Naive thymus-derived CD8-positive, alpha-beta T cell (primary cell): ENCODE measurements at regions not wholly inside any gene's neighbourhood (a gene's known extent, or its start where the extent isn't known, plus 50 kb on each side); places are given as distances from the start of the nearest gene placed in this dataset.
A peak's percentile ranks its signal among the peaks of the same experiment; 100 is the strongest.
"Not testable (repeated sequence)": the region's sequence is repeated elsewhere in the genome, so short reads cannot be mapped to it uniquely, and the experiment has no call there.

Source experiments
- ATAC-seq, 2 donors: fragments of 150-1000 bp; cut with Tn5 transposase in 1 of 2; sonication (Bioruptor Pico), chemical (Tn5 transposase) in 1 of 2; 1 replicate in 1 of 2; 2 replicates in 1 of 2; pipeline ENCODE4 v1.10.0; 2021; ENCODE audit warnings: mild to moderate bottlenecking in 2 of 2, moderate library complexity in 2 of 2
- POLR2A ChIA-PET: fragments of 350-600 bp; sonication (Branson Sonifier 250); formaldehyde crosslinking; loops from one replicate; lab custom pipeline; 2021; ENCODE audit warnings: antibody characterized with exemption; lab: Charles Lee
- DNase-seq, 10 donors: peaks; one replicate each; pipeline versions ENCODE4 v3.0.0 to v3.0.0-alpha.2; 2020 to 2022
- H3K27ac Mint-ChIP-seq, 10 donors: one replicate each; pipeline ENCODE4 v1.8.0; 2020 to 2022; ENCODE audit warnings: mild to moderate bottlenecking in 10 of 10, mixed read lengths in 10 of 10, moderate library complexity in 4 of 10, inconsistent platforms in 1 of 10
- H3K27me3 Mint-ChIP-seq, 5 donors: one replicate each; pipeline ENCODE4 v1.8.0; 2021 to 2022; ENCODE audit warnings: mixed read lengths in 5 of 5
- H3K36me3 Mint-ChIP-seq, 3 donors: one replicate each; pipeline ENCODE4 v1.8.0; 2020 to 2022; ENCODE audit warnings: mixed read lengths in 3 of 3, mild to moderate bottlenecking in 2 of 3, inconsistent platforms in 1 of 3
- H3K4me1 Mint-ChIP-seq, 4 donors: one replicate each; pipeline ENCODE4 v1.8.0; 2021 to 2022; ENCODE audit warnings: mixed read lengths in 4 of 4
- H3K4me3 Mint-ChIP-seq, 10 donors: one replicate each; pipeline ENCODE4 v1.8.0; 2020 to 2022; ENCODE audit warnings: mild to moderate bottlenecking in 10 of 10, mixed read lengths in 10 of 10, moderate library complexity in 6 of 10, inconsistent platforms in 1 of 10
- H3K9me3 Mint-ChIP-seq, 9 donors: one replicate each; pipeline ENCODE4 v1.8.0; 2020 to 2022; ENCODE audit warnings: mixed read lengths in 9 of 9, mild to moderate bottlenecking in 3 of 9, inconsistent platforms in 1 of 9, moderate library complexity in 1 of 9

DNA sequence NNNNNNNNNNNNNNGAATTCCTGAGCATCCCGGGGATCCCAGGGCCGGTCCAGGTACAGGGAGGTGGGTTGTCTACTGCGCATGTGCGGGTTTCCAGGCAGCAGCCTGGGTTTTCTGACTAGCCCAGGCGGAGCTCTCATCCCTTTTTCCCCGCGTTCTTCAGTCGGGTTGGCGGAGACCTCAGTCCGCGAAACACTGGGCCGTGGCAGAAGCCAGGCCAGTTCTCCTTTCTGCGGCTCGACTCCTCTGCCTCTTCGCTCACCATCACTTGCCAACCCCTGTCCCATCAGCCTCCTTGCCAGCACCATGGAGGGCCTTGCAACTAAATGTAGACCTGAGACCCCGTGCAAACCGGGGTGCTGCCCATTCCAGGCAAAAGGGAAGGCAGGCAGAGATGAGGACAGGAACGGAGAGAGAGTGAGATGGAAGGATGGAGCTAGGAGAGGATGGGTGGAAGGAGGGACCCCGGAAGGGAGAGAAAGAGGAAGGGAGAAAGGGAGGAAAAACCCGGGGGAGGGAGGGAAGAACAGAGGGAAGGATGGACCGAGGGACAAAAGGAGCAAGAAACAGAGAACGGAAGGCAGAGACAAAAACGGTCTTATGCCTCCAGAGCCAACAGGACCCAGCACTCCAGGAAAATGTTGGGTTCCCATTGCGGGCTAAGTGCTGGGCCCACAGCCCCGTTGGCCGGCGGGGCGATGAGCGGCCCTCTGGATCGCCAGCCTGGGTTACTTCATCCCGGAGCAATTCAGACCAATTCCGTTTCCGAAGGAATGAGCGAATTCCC is 445.4 kb upstream of the DEFB115 start:
- DNase-seq (no peak), ATAC-seq (no peak)
- Mint-ChIP-seq H3K4me3 (no peak overlapping the region), H3K36me3 (peaks cover 0 to 9% (median 3%) of the 10 kb centered on the region in 3 donors), H3K9me3 (peaks cover 0 to 18% (median 12%) of the 10 kb centered on the region in 9 donors), H3K4me1 (peaks cover 0 to 11% (median 0%) of the 10 kb centered on the region in 4 donors), H3K27ac (no peak overlapping the region), H3K27me3 (peaks cover 0 to 14% (median 3%) of the 10 kb centered on the region in 5 donors)
- POLR2A ChIA-PET: no interaction called here

DNA sequence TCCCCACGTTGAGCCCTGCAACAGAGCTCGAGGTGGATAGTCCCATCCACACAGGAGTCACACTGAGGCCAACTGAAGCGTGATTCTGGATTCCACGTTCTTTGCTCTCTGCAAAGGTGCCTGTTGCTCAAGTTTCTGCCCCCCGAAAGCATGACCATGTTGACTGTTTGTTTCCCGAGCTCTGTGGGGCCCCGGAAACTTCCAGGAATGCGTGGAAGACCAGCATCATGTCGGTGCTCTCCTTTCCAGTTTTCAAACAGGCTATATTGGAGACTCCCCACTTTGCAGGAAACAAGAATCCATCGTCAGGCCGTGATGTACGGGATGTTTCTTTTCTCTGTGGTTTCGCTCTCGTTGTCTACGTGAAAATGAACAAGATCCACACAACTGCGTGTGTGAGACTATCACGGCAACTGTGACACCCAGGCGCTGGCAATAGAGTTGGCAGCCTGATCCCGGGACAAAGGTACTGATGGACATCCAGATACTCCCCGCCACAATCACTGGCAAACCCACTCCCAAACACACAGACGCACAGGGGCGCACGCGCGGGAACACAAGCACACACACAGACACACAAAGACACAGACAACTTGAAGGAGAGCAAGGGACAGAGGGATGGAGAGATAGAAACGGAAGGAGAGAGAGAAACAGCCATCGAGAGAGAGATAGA is 444.6 kb upstream of the DEFB115 start:
- Mint-ChIP-seq H3K4me3 (no peak overlapping the region), H3K36me3 (peaks cover 0 to 9% (median 3%) of the 10 kb centered on the region in 3 donors), H3K4me1 (peaks cover 0 to 11% (median 0%) of the 10 kb centered on the region in 4 donors), H3K27me3 (peaks cover 0 to 14% (median 3%) of the 10 kb centered on the region in 5 donors), H3K27ac (no peak overlapping the region), H3K9me3 (peaks cover 0 to 18% (median 12%) of the 10 kb centered on the region in 9 donors)
- no peak for ATAC-seq
- DNase-seq: no peak
- POLR2A ChIA-PET: no interaction called here

DNA sequence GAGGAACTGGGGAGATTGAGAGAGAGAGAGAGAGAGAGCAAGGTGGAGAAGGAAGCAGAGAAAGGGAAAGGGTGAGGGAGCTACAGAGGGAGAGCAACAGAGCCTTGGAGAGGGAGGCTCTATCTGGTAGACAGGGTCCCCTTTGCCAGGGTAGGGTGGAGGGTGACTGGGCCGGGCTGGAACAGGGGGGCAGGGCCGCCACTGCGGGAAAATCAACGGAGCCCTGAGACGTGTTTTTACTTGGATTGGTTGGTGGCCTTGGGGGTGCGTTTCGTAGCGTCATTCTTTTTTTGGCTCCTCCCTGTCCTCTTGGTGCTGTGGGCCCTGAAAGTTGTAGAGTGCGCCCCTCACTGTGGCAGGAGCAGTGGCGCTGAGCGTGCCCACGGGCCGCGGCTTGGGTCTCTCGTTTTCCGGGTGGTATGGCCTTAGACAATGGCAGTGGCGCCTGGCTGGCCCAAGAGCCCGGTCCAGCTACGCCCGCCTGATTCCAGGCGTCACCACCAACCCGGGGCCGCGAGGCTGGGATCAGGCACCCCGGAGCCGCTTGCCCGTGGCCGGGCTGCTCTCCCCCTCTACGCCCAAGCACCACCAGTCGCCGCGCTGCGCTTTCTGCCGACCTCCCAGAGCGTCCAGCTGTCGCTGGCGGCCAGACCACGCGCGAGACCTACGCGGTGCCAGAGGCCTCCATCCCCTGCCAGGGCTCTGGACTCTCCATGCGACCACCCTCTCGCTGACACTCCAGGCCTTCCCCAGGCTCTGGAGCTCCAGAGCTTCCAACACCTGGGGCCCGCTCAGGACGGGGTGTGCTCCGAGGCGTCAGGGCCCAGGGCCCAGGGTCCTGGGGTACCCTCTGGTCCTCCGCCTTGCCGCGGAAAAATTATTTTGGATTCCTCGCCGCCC is 443.8 kb upstream of the DEFB115 start:
- POLR2A ChIA-PET, ATAC-seq, H3K27ac Mint-ChIP-seq, H3K36me3 Mint-ChIP-seq: not testable (repeated sequence)
- Mint-ChIP-seq H3K4me1 (peaks cover 0 to 11% (median 0%) of the 10 kb centered on the region in 4 donors), H3K27me3 (peaks cover 0 to 14% (median 3%) of the 10 kb centered on the region in 5 donors), H3K9me3 (peaks cover 0 to 18% (median 12%) of the 10 kb centered on the region in 9 donors), H3K4me3 (peak overlapping the region in 1 of 10 donors; percentile 20)
- DNase-seq: peak in 2 of 10 donors; percentile 18 to 70

DNA sequence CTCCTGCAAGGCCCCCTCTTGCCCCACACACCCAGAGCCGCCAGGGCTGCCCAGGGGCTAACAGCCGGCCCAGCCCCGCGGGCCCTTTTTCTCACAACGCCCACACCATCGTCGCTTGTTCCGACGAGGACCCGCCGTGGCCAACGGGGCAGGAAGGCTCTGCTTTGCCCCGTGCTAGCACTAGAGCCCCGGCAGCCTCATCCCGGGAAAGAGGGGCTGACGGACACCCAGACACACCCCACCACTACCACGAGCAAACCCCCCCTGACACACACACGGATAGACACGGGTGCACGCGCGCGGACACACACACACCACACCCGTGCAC is 443.2 kb upstream of the DEFB115 start:
- H3K27ac Mint-ChIP-seq, DNase-seq, POLR2A ChIA-PET, ATAC-seq, H3K36me3 Mint-ChIP-seq: not testable (repeated sequence)
- H3K9me3 Mint-ChIP-seq: peaks cover 0 to 18% (median 12%) of the 10 kb centered on the region in 9 donors
- peaks cover 0 to 11% (median 0%) of the 10 kb centered on the region in 4 donors for H3K4me1 Mint-ChIP-seq
- H3K27me3 Mint-ChIP-seq: peaks cover 0 to 14% (median 3%) of the 10 kb centered on the region in 5 donors
- H3K4me3 Mint-ChIP-seq: peak overlapping the region in 1 of 10 donors; percentile 20

DNA sequence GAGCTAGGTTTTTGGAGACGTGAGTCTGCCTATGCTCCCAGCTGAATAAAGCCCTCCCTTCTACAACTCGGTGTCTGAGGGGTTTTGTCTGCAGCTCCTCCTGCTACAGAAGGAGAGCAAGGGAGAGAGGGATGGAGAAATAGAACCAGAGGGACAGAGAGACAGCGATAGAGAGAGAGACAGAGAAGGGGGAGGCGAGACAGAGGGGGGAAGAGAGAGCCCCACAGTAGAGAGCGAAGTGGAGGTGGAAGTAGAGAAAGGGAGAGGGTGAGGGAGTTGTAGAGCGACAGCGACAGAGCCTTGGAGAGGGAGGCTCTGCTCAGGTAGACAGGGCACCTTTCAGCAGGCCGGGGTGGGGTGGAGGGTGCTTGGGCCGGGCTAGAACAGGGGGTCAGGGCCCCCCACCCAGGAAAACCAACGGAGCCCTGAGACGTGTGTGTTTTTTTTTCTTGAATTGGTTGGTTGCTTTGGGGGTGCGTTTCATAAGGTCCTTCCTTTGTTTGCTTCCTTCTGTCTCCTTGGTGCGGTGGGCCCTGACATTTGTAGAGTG is 442.4 kb upstream of the DEFB115 start:
- ATAC-seq, POLR2A ChIA-PET, H3K36me3 Mint-ChIP-seq: not testable (repeated sequence)
- peaks cover 0 to 18% (median 12%) of the 10 kb centered on the region in 9 donors for H3K9me3 Mint-ChIP-seq
- H3K27me3 Mint-ChIP-seq: peaks cover 0 to 14% (median 3%) of the 10 kb centered on the region in 5 donors
- H3K27ac Mint-ChIP-seq: peak overlapping the region in 1 of 10 donors; percentile 7
- peak overlapping the region in 2 of 10 donors; percentile 7 to 39 for H3K4me3 Mint-ChIP-seq
- DNase-seq: peak in 1 of 10 donors; percentile 73
- H3K4me1 Mint-ChIP-seq: peaks cover 0 to 11% (median 0%) of the 10 kb centered on the region in 4 donors

DNA sequence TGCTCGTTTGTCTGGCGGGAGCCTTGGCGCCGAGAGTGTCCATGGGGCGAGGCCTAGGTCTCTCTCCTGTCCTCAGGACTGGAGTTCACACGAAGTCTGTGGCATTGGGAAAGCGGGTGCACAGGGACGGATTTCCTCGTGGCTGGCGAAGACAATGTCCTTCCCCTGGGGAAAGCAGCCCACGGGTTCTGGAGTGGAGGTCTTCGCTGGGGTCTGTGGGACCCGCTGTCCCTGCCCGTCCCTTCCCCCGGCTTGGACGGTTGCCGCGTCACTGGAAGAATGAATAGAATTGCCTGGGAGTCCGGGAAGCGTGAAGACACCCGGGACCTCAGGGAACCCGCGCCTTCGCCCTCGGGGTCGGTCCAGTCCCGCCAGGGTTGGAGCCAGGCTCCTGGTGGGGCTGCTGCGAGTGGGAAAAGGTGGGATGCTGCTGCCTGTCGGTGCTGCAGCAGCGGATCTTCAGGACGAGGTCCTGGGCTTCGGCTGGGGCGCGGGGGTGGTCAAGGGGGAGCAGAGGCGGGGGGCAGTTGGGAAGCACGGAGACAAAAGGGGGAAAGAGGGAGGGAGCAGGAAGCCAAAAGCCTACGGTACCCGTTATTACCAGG is 441.8 kb upstream of the DEFB115 start:
- peaks cover 0 to 9% (median 3%) of the 10 kb centered on the region in 3 donors for H3K36me3 Mint-ChIP-seq
- H3K4me1 Mint-ChIP-seq: peaks cover 0 to 11% (median 0%) of the 10 kb centered on the region in 4 donors
- no peak for DNase-seq
- H3K27me3 Mint-ChIP-seq: peaks cover 0 to 14% (median 3%) of the 10 kb centered on the region in 5 donors
- no peak overlapping the region for H3K27ac Mint-ChIP-seq
- no peak for ATAC-seq
- H3K4me3 Mint-ChIP-seq: peak overlapping the region in 2 of 10 donors; percentile 7 to 39
- H3K9me3 Mint-ChIP-seq: peaks cover 0 to 18% (median 12%) of the 10 kb centered on the region in 9 donors
- POLR2A ChIA-PET: no interaction called here

DNA sequence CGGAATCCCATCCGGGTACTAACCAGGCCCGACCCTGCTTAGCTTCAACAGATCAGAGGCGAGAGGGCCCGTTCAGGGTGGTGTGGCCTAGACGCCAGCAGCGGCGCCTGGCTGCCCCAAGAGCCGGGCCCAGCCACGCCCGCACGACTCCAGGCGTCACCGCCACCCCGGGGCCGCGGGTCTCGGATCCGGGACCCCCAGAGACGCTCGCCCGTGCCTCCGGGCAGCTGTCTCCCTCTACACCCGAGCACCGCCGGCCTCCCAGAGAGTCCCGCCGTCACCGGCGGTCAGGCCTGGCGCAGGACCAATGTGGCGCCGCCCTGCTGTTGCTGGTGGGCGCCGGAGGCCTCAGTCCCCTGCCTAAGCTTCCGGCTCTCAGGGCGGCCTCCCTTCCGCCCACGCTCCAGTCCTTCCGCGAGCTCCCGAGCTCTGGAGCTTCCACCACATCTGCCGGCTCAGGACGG is 441.2 kb upstream of the DEFB115 start:
- peak in 2 of 10 donors; percentile 19 to 63 for DNase-seq
- POLR2A ChIA-PET: no interaction called here
- peaks cover 0 to 14% (median 3%) of the 10 kb centered on the region in 5 donors for H3K27me3 Mint-ChIP-seq
- H3K4me3 Mint-ChIP-seq: no peak overlapping the region
- peak in 1 of 2 donors; percentile 30 for ATAC-seq
- H3K27ac Mint-ChIP-seq: no peak overlapping the region
- peaks cover 0 to 9% (median 3%) of the 10 kb centered on the region in 3 donors for H3K36me3 Mint-ChIP-seq
- peaks cover 0 to 18% (median 12%) of the 10 kb centered on the region in 9 donors for H3K9me3 Mint-ChIP-seq
- H3K4me1 Mint-ChIP-seq: peaks cover 0 to 11% (median 0%) of the 10 kb centered on the region in 4 donors

DNA sequence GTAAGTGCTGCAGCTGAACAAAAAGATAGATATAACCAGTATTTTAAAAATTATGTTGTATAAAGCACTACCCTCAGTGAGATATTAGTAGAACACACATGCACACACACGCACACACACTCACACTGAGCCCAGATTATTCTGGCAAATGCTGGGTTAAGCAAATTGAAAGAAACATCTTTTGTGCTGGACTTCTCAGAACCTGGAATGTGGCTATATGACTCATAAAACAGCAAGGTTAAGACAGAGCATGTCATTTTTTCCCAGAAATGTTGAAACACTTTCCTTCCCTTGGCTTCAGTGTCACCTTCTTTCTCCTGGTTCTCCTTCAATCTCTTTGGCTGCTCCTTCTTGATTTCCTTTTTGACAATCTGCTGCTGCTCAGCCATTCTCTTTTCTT is 435.8 kb upstream of the DEFB115 start:
- POLR2A ChIA-PET, H3K36me3 Mint-ChIP-seq, H3K27ac Mint-ChIP-seq, ATAC-seq, H3K4me3 Mint-ChIP-seq, H3K9me3 Mint-ChIP-seq, H3K4me1 Mint-ChIP-seq, H3K27me3 Mint-ChIP-seq, DNase-seq: not testable (repeated sequence)

DNA sequence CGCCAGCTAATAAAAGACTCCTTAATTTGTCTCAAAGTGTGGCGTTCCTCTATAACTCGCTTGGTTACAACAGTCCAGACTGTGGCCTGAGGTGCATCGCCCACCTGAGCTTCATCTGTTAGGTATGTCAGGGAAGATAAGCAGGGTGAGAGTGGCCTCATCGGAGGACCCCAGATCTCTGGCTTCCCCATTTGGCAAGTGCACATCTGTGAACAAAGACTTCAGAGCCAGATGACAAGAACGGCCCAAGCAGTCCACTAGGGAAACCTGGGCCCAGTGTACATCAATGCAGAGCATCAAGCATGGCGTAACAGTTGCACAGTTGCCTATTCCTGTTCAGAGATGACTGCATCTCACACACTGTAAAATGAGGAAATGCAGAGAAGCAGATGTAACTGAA is 432.8 kb upstream of the DEFB115 start:
- H3K27me3 Mint-ChIP-seq, DNase-seq, H3K36me3 Mint-ChIP-seq, H3K4me3 Mint-ChIP-seq, H3K27ac Mint-ChIP-seq, ATAC-seq, POLR2A ChIA-PET, H3K4me1 Mint-ChIP-seq: not testable (repeated sequence)
- H3K9me3 Mint-ChIP-seq: peaks cover 0 to 23% (median 13%) of the 10 kb centered on the region in 9 donors

DNA sequence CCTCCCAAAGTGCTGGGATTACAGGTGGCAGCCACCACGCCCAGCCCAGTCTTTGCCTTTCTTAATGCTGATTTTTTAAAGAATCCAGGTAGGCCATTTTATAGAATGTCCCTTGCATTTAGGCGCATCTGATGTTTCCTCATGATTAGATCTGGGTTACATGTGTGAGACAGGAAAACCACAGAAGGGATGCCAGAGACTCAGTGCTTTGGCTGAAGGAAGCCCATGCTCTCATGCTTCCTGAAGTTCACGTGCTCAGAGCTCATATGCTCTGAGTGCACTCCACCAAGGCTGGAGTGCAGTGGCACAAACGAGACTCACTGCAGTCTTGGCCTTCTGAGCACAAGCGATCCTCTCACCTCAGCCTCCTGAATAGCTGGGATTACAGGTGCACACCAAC is 411.5 kb upstream of the DEFB115 start:
- ATAC-seq, DNase-seq, POLR2A ChIA-PET, H3K36me3 Mint-ChIP-seq, H3K27ac Mint-ChIP-seq, H3K27me3 Mint-ChIP-seq, H3K4me3 Mint-ChIP-seq, H3K4me1 Mint-ChIP-seq: not testable (repeated sequence)
- H3K9me3 Mint-ChIP-seq: peaks cover 0 to 24% (median 17%) of the 10 kb centered on the region in 9 donors

DNA sequence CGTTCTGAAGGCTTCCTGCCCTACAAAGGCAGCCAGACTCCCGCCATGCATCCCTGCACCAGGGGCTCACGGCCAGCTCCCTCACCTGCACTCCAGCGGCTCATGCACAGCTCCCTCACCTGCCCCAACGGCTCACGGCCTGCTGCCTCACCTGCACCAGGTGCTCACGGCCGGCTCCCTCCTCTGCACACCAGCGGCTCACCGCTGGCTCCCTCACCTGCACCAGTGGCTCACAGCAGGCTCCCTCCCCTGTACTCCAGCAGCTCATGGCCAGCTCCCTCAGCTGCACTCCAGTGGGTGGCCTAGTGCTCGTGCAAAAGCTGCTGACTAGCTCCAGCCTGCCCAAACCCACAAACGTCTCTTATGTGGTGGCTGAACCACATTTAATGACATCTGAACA is 389.2 kb upstream of the DEFB115 start:
- POLR2A ChIA-PET, H3K4me1 Mint-ChIP-seq: not testable (repeated sequence)
- peaks cover 0 to 14% (median 0%) of the 10 kb centered on the region in 5 donors for H3K27me3 Mint-ChIP-seq

More for the DNA sequence above, 389.2 kb upstream of the DEFB115 start:
- not testable (repeated sequence) for DNase-seq, H3K4me3 Mint-ChIP-seq, ATAC-seq, H3K27ac Mint-ChIP-seq
- H3K9me3 Mint-ChIP-seq: peaks cover 8 to 65% (median 39%) of the 10 kb centered on the region in 9 donors
- peaks cover 0 to 15% (median 2%) of the 10 kb centered on the region in 3 donors for H3K36me3 Mint-ChIP-seq
